ENCODE measurements at regions not wholly inside any gene's neighbourhood (a gene's known extent, or its start where the extent isn't known, plus 50 kb on each side); places are given as distances from the start of the nearest gene placed in this dataset.

- no peak for DNase-seq
These were observed 998.0 kb upstream of the B3GALT2 start for GRCh38 chr1:194184425-194184824.

GRCh38 chr1:194181845-194182244 lies 995.4 kb upstream of the B3GALT2 start:
- no peak for DNase-seq

GRCh38 chr1:194176212-194176611 lies 989.8 kb upstream of the B3GALT2 start:
- DNase-seq, result no peak

GRCh38 chr1:194175251-194175650 lies 988.8 kb upstream of the B3GALT2 start:
- no peak for DNase-seq

- DNase-seq, result no peak
These were observed 988.1 kb upstream of the B3GALT2 start for GRCh38 chr1:194174528-194174927.

GRCh38 chr1:194171596-194171995 lies 985.2 kb upstream of the B3GALT2 start:
- DNase-seq, result no peak

- no peak for DNase-seq
These were observed 981.7 kb upstream of the B3GALT2 start for GRCh38 chr1:194167956-194168640.

- DNase-seq, result no peak
These were observed 978.3 kb upstream of the B3GALT2 start for GRCh38 chr1:194164755-194165154.

GRCh38 chr1:194161591-194161990 lies 975.2 kb upstream of the B3GALT2 start:
- no peak for DNase-seq

GRCh38 chr1:194159941-194160340 lies 973.5 kb upstream of the B3GALT2 start:
- DNase-seq, result no peak

GRCh38 chr1:194155962-194156361 lies 969.5 kb upstream of the B3GALT2 start:
- DNase-seq, result no peak

- no peak for DNase-seq
These were observed 964.6 kb upstream of the B3GALT2 start for GRCh38 chr1:194151056-194151455.

- DNase-seq, result no peak
These were observed 963.8 kb upstream of the B3GALT2 start for GRCh38 chr1:194150242-194150641.

- DNase-seq, result no peak
These were observed 946.7 kb upstream of the B3GALT2 start for GRCh38 chr1:194133152-194133551.

GRCh38 chr1:194118086-194118485 lies 931.7 kb upstream of the B3GALT2 start:
- DNase-seq, result no peak

- no peak for DNase-seq
These were observed 931.2 kb upstream of the B3GALT2 start for GRCh38 chr1:194117582-194117981.

GRCh38 chr1:194114288-194114687 lies 927.9 kb upstream of the B3GALT2 start:
- DNase-seq, result no peak

GRCh38 chr1:194105381-194105780 lies 919.0 kb upstream of the B3GALT2 start:
- no peak for DNase-seq

- DNase-seq, result no peak
These were observed 917.9 kb upstream of the B3GALT2 start for GRCh38 chr1:194104247-194104844.

- no peak for DNase-seq
These were observed 917.3 kb upstream of the B3GALT2 start for GRCh38 chr1:194103516-194104246.

GRCh38 chr1:194103101-194103500 lies 916.7 kb upstream of the B3GALT2 start:
- no peak for DNase-seq

GRCh38 chr1:194102607-194103006 lies 916.2 kb upstream of the B3GALT2 start:
- DNase-seq, result no peak

- DNase-seq, result no peak
These were observed 898.3 kb upstream of the B3GALT2 start for GRCh38 chr1:194084755-194085154.

- no peak for DNase-seq
These were observed 895.0 kb upstream of the B3GALT2 start for GRCh38 chr1:194081444-194081843.

Measured in stimulated activated CD4-positive, alpha-beta T cell treated with anti-CD3 and anti-CD28 coated beads, Interleukin-4, amount 100 ng/mL, for 24 hours (primary cell).